T1000 (cell line): ENCODE measurements at regions not wholly inside any gene's neighbourhood (a gene's known extent, or its start where the extent isn't known, plus 50 kb on each side); places are given as distances from the start of the nearest gene placed in this dataset.
"Not testable (repeated sequence)": the region's sequence is repeated elsewhere in the genome, so short reads cannot be mapped to it uniquely, and the experiment has no call there.

Experiments
- DNase-seq: peaks from one replicate; lab custom pipeline; 2025; ENCODE audit warnings: mixed read lengths; lab: John Stamatoyannopoulos, UW

DNA sequence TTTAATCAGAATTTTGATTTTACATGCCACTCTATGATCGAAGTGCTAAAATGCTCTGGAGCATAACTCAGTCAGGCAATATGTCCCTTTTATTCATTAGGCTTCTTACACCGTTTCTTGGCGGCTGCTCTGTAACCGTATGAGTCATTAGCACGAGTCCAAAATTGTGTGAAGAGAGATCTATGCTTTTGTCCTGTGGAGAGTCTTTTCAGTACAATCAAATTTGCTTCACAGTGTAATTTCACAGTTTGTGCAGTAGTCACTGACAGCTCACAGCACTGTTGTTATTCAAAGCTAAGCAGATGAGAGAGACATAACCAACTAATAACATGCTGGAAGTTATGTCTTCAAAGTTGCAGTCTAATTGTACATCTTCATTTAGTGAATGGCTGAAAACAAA lies 167.8 kb downstream of the PCDH10 start:
- no peak for DNase-seq

DNA sequence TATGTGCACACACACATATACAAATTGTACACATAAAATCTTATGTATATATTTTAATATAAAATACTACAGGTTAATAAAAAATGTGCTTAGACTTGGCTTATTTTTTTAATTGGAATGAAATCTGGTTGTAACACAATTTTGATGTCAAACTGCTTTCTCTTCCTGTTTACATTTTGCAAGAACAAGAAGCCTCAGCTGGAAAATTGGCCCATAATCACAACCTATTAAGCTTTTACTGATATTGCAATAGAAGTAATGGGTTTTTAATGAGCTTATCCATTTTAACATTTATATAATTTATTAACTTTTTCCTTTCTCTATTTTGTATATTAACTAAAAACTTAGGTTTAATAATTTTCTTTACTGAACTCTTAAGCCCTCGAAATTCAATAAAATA lies 165.9 kb downstream of the PCDH10 start:
- no peak for DNase-seq

DNA sequence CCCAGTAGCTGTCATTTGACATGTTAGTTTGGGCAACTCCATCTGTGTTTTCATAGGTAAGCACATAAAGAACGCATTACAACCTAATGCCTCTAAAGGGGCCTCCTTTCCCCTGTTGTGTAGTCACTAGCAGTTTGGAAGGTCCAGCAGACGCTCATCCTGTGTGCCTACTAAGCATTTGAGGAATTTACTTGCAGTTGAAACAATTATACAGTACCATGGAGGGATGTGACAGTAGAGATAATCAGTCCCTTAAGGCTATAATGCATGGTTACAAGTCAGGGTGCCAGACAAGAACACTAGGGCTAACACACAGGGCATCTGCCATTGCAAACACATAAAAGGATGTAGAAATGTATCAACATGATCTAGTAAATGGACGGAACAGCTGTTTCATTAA lies 138.3 kb downstream of the PCDH10 start:
- no peak for DNase-seq

DNA sequence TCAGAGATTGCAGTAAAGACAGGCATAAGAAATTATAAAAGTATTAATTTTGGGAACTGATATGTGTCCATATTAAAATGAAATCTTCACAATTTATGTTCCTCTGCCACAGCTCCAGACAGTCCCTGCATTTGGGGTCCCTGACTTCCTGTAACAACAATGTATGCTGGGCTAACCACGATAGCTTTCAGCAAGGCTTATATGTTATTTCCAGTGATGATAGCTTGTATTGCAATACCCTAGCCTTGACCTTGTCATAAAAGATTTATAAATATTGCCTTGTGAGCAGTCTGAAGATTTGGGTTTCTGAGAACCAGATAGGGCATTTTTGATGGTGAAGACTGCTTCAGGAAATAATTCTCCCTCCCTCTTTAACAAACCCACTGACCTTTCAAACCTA lies 129.5 kb downstream of the PCDH10 start:
- DNase-seq, result no peak

DNA sequence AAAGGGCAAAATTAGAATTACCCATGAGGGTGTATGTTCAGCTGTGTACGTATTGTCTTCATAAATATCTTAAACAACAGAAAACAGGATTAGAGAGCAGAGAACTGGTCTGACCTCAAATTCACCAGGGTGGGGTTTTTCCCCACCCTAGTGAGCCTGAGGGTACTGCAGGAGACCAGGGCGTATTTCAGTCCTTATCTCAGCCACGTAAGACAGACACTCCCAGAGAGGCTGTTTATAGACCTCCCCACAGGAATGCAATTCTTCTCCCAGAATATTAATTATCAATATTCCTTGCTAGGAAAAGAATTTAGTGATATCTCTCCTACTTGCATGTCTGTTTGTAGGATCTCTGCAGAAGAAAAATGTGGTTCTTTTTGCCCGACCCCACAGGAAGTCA lies 128.8 kb downstream of the PCDH10 start:
- not testable (repeated sequence) for DNase-seq

DNA sequence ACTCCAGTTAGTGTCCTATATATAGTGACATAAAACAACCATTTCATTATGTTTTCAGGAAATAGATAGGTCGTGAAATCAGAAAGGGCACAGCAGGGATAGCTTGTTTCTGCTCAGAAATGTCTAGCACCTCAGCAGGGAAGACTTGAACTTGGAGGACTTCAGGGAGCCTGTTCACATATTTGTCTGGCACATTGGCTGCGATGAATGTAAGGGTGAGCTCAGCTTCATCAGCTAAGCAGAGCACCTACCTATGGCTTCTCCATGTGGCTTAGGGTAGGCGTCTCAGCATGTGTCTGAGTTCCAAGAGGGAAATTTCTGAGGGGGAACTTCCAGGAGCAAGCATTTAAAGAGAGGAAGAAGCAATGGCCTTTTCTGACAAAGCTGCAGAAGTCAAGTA lies 126.2 kb downstream of the PCDH10 start:
- DNase-seq, result no peak

DNA sequence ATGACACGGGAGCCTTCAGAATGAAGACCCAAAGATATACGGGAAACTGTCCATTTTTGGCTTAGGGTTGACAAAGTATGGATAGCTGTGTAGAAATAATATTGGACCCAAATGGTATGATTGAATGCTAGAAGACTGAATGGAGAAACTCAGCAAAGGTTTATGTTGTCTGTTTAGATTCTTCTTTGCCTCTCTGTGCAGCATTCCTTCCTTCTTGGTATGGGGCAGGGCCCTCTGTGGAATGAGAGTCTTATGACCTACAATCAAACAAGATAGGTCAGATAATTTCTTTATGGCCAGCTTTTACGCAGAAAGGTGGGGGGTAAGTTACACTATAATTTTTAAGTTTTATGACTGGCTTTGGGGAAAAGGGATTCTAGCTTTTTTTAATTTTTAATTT lies 124.3 kb downstream of the PCDH10 start:
- DNase-seq, result no peak

DNA sequence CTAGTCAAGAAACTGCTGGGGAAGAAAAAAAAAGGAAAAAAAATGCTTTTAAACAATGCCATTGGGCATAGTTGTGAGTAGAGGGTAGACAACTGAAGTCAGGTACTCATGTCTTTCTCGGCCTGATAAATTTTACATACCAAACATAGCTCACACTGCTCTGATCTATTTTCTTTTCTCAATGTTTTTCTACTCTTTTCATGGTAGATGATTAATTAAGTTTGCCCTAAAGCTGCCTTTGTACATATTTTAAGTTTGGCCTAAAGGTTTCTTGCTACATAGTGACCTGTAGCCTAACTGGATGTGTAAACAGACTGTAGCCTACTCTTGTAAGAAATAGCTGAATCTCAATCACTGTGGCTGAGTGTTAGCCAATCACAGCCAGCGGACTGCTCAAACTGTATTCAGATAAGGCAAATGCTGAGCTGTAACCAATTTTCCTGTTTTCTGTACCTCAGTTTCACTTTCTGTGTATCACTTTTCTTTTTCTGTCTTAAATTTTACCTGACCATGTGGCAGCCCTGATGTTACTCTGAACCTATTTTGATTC lies 121.0 kb downstream of the PCDH10 start:
- DNase-seq, result no peak

DNA sequence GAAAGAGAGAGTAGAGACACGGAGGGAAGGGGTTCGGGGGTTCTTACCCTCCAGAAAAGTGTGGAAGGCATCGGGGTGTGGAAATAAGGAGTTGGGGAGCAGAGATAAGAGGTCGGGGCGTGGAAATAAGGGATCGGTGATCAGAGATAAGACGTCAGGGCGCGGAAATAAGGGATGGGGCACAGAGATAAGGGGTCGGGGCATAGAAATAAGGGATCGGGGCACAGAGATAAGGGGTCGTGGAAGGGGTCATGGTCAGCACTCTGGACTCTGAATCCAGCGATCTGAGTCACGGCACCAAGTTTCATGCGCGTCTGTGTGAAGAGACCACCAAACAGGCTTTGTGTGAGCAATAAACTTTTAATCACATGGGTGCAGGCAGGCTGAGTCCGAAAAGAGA lies 119.1 kb downstream of the PCDH10 start:
- DNase-seq, result no peak

DNA sequence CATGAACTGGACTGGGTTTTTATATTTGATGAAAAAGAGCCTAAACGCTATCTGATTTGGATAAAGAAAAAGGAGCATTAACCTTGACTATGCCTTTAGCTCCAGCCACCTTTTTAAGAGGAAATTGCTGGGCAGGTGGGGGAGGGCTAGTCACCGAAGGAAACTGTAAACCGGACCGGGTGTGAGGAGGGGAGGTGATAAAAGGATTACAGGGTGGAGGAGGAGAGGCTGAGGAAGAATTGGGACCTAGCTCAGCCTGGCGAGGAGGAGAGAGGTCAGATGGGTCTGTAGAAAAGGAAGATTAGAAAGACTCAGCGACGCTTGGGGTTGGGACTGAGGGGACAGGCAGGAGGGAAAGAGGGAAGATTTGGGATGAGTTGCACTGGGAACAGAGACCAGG lies 118.4 kb downstream of the PCDH10 start:
- not testable (repeated sequence) for DNase-seq

DNA sequence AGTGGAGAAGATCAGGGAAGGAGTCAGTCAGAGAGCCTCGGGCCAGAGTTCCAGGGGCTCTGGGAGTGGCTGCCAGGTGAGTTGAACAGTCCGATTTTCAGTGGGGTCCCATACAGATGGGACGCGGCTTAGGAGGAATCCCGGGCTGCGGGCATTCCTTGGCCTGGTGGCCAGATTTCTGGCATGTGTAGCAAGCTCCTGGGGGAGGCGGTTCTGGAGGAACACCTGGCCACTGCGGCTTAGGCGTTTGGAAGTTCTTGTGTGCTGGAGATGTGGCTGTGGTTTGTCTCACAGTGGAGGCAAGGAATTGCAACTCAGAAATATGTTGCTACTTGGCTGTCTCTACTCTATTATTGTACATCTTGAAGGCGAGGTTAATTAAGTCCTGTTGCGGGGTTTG lies 117.9 kb downstream of the PCDH10 start:
- not testable (repeated sequence) for DNase-seq

DNA sequence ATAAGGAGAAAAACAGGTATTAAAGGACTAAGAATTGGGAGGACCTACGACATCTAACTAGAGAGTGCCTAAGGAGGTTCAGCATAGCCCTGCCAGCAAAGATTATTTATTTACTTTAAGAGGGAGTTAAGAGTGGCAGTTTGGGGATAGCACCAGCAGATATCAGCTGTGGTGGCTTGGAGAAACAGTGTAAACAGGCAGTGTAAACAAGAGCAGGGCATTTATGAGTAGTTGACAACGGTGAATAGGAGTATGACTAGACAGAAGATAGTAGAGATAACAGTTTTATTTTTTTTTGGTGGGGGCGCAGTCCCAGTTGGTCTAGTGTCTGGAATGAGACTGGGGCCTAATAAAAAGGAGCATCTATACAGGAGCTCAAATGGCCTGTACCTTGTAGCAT lies 115.2 kb downstream of the PCDH10 start:
- not testable (repeated sequence) for DNase-seq

DNA sequence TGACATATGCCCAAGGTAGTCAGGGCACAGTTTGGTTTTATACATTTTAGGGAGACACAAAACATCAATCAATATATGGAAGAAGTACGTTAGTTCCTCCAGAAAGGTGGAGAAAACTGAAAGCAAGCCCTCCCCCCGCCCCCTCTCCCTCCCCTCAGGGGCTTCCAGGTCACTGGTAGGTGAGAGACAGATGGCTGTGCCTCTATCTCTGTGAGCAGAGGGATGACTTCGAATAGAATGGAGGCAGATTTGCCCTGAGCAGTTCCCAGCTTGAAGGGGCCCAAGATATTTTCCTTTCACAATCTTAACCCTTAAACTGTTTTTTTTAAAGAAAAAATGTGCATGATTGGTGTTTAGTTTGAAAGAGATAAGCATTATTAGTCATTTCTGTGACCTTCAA lies 114.0 kb downstream of the PCDH10 start:
- no peak for DNase-seq

DNA sequence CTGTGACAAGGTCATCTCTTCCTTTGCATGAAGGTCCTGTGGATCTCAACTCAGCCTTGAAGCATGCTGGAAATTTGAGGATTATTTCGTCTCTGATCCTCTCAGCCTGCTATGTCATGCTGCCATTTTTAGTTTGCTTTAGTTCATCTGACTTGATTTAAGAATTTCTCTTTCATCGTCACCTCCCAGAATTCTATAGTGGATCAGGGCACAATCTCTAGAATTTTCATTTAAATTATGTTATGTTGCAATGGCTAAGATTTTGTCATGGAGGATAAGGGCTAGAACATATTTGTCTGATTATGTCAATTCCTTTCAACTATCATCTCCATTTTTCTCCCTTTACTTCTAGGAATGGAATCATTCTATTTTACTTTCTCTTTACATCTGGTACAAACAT lies 98.8 kb downstream of the PCDH10 start:
- DNase-seq, result no peak

DNA sequence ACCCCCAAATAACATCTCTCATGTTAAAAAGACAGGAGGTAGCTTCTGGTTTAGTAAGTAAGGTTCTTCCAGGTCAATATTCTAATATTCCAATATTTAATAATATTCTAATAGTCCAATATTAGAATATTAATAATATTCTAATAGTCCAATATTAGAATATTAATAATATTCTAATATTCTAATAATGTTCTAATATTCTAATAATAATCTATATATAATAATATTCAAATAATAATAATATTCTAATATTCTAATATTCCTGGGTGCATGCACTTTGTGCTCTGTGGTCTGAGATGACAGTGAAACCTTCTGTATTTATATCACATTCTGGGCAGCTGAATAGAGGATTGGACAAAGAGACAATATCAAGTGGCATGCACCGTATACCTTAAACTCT lies 96.1 kb downstream of the PCDH10 start:
- DNase-seq, result no peak
